ENCODE measurements at regions not wholly inside any gene's neighbourhood (a gene's known extent, or its start where the extent isn't known, plus 50 kb on each side); places are given as distances from the start of the nearest gene placed in this dataset.

GRCh38 chr16:85522842-85523601 is 90.1 kb upstream of the GSE1 start (continued):
- TF ChIP-seq ARID4A (CRISPR knock-in tag; IDR thresholded peaks at IDR 0.05; ENCODE audit: borderline replicate concordance) (no peak), NFYB (CRISPR knock-in tag; IDR thresholded peaks at IDR 0.05) (no peak), MTF2 (CRISPR knock-in tag; IDR thresholded peaks at IDR 0.05; ENCODE audit: borderline replicate concordance) (no peak), SETDB1 (CRISPR knock-in tag; IDR thresholded peaks at IDR 0.05; ENCODE audit: borderline replicate concordance) (no peak), ZSCAN9 (CRISPR knock-in tag; IDR thresholded peaks at IDR 0.05; ENCODE audit: borderline replicate concordance) (no peak), ERF (CRISPR knock-in tag; IDR thresholded peaks at IDR 0.05) (no peak), ZNF30 (CRISPR knock-in tag; IDR thresholded peaks at IDR 0.05) (no peak), MXD1 (CRISPR knock-in tag; IDR thresholded peaks at IDR 0.05) (peak; percentile 36; the same call in 1 of the 2 replicates), TRIM22 (IDR thresholded peaks at IDR 0.05) (0 out of 2 replicates have a peak, but pooled peaks have one; percentile 79), MAFG (CRISPR knock-in tag; IDR thresholded peaks at IDR 0.05) (no peak), ATF4 (CRISPR knock-in tag; IDR thresholded peaks at IDR 0.05) (peak in 1 of 2 experiments; percentile 11; a peak in 1 of 4 replicates), MTA1 (CRISPR knock-in tag; IDR thresholded peaks at IDR 0.05; ENCODE audit: borderline replicate concordance) (peak; percentile 67), FOXM1 (CRISPR knock-in tag; IDR thresholded peaks at IDR 0.05) (no peak), ZNF776 (CRISPR knock-in tag; IDR thresholded peaks at IDR 0.05) (peak; percentile 28; the same call in 1 of the 2 replicates), XBP1 (CRISPR knock-in tag; IDR thresholded peaks at IDR 0.05) (no peak), ZNF281 (CRISPR knock-in tag; IDR thresholded peaks at IDR 0.05; ENCODE audit: borderline replicate concordance) (no peak), BCL6 (CRISPR knock-in tag; IDR thresholded peaks at IDR 0.05) (no peak), U2AF1 (optimal IDR thresholded peaks at IDR 0.05; ENCODE audit: low read depth, low read length) (no peak), RXRA (CRISPR knock-in tag; IDR thresholded peaks at IDR 0.05) (no peak), RFXANK (CRISPR knock-in tag; IDR thresholded peaks at IDR 0.05) (no peak)
